IPS-20b (cell line): ENCODE measurements at regions not wholly inside any gene's neighbourhood (a gene's known extent, or its start where the extent isn't known, plus 50 kb on each side); places are given as distances from the start of the nearest gene placed in this dataset.

Source experiments
- H3K27ac ChIP-seq: one replicate; pipeline ENCODE4 v1.5.1; 2013; ENCODE audit warnings: low read length
- H3K27me3 ChIP-seq: 2 replicates; pipeline ENCODE4 v1.6.1; 2013; ENCODE audit warnings: mild to moderate bottlenecking, low read length, inconsistent platforms; ENCODE audit not compliant: insufficient read depth
- H3K36me3 ChIP-seq: 2 replicates; pipeline ENCODE4 v1.6.1; 2013; ENCODE audit warnings: low read depth, mild to moderate bottlenecking, inconsistent platforms, low read length, moderate library complexity; ENCODE audit not compliant: insufficient read depth
- H3K4me1 ChIP-seq: 2 replicates; pipeline ENCODE4 v1.6.1; 2013; ENCODE audit warnings: mild to moderate bottlenecking, control low read depth, inconsistent platforms, low read length, moderate library complexity; ENCODE audit not compliant: insufficient read depth
- H3K4me3 ChIP-seq: 2 replicates; pipeline ENCODE4 v1.5.1; 2013; ENCODE audit warnings: mild to moderate bottlenecking, low read length, inconsistent platforms
- H3K9ac ChIP-seq: 2 replicates; pipeline ENCODE4 v1.6.1; 2013; ENCODE audit warnings: low read depth, mild to moderate bottlenecking, inconsistent platforms, low read length, moderate library complexity
- H3K9me3 ChIP-seq: 2 replicates; pipeline ENCODE4 v1.6.1; 2013; ENCODE audit warnings: mild to moderate bottlenecking, low read depth, low read length, inconsistent platforms; ENCODE audit not compliant: insufficient read depth

GRCh38 chr10:28959850-28960501, 282.7 kb downstream of the BAMBI start:
- Histone ChIP-seq H3K4me1 (no peaks in the 10 kb centered on the region), H3K27me3 (no peaks in the 10 kb centered on the region), H3K36me3 (no peaks in the 10 kb centered on the region), H3K9ac (no peak overlapping the region), H3K4me3 (no peak overlapping the region), H3K27ac (no peak overlapping the region), H3K9me3 (no peaks in the 10 kb centered on the region)

- Histone ChIP-seq H3K9me3 (no peaks in the 10 kb centered on the region), H3K27ac (no peak overlapping the region), H3K27me3 (no peaks in the 10 kb centered on the region), H3K9ac (no peak overlapping the region), H3K4me1 (no peaks in the 10 kb centered on the region), H3K4me3 (no peak overlapping the region), H3K36me3 (no peaks in the 10 kb centered on the region)
Measured at GRCh38 chr10:28962768-28963167, 285.4 kb downstream of the BAMBI start.

- Histone ChIP-seq H3K27ac (no peak overlapping the region), H3K4me1 (no peaks in the 10 kb centered on the region), H3K9me3 (no peaks in the 10 kb centered on the region), H3K36me3 (no peaks in the 10 kb centered on the region), H3K4me3 (no peak overlapping the region), H3K9ac (no peak overlapping the region), H3K27me3 (no peaks in the 10 kb centered on the region)
Measured at GRCh38 chr10:28963539-28964221, 286.4 kb downstream of the BAMBI start.

GRCh38 chr10:28965937-28966336, 288.6 kb downstream of the BAMBI start:
- H3K27me3 ChIP-seq: no peaks in the 10 kb centered on the region
- no peak overlapping the region for H3K27ac ChIP-seq
- H3K4me3 ChIP-seq: no peak overlapping the region
- H3K36me3 ChIP-seq: no peaks in the 10 kb centered on the region
- H3K4me1 ChIP-seq: no peaks in the 10 kb centered on the region
- no peaks in the 10 kb centered on the region for H3K9me3 ChIP-seq
- no peak overlapping the region for H3K9ac ChIP-seq

GRCh38 chr10:28967031-28967430, 289.7 kb downstream of the BAMBI start:
- no peaks in the 10 kb centered on the region for H3K4me1 ChIP-seq
- H3K9me3 ChIP-seq: no peaks in the 10 kb centered on the region
- no peaks in the 10 kb centered on the region for H3K36me3 ChIP-seq
- no peak overlapping the region for H3K4me3 ChIP-seq
- H3K9ac ChIP-seq: no peak overlapping the region
- H3K27me3 ChIP-seq: no peaks in the 10 kb centered on the region
- no peak overlapping the region for H3K27ac ChIP-seq

GRCh38 chr10:28969413-28969812, 292.1 kb downstream of the BAMBI start:
- no peaks in the 10 kb centered on the region for H3K4me1 ChIP-seq
- no peak overlapping the region for H3K4me3 ChIP-seq
- no peaks in the 10 kb centered on the region for H3K27me3 ChIP-seq
- H3K9ac ChIP-seq: no peak overlapping the region
- H3K27ac ChIP-seq: no peak overlapping the region
- no peaks in the 10 kb centered on the region for H3K9me3 ChIP-seq
- H3K36me3 ChIP-seq: no peaks in the 10 kb centered on the region

- Histone ChIP-seq H3K4me1 (no peaks in the 10 kb centered on the region), H3K9me3 (no peaks in the 10 kb centered on the region), H3K9ac (no peak overlapping the region), H3K36me3 (no peaks in the 10 kb centered on the region), H3K27me3 (no peaks in the 10 kb centered on the region), H3K4me3 (no peak overlapping the region), H3K27ac (no peak overlapping the region)
Measured at GRCh38 chr10:28970231-28970630, 292.9 kb downstream of the BAMBI start.

GRCh38 chr10:28971255-28971654, 293.9 kb downstream of the BAMBI start:
- peaks cover 5% of the 10 kb centered on the region for H3K4me1 ChIP-seq
- no peak overlapping the region for H3K9ac ChIP-seq
- H3K36me3 ChIP-seq: no peaks in the 10 kb centered on the region
- no peaks in the 10 kb centered on the region for H3K9me3 ChIP-seq
- H3K27me3 ChIP-seq: no peaks in the 10 kb centered on the region
- H3K4me3 ChIP-seq: no peak overlapping the region
- no peak overlapping the region for H3K27ac ChIP-seq

- Histone ChIP-seq H3K4me1 (peaks cover 5% of the 10 kb centered on the region), H3K4me3 (no peak overlapping the region), H3K36me3 (no peaks in the 10 kb centered on the region), H3K9me3 (no peaks in the 10 kb centered on the region), H3K9ac (no peak overlapping the region), H3K27me3 (no peaks in the 10 kb centered on the region), H3K27ac (no peak overlapping the region)
Measured at GRCh38 chr10:28971764-28972163, 294.4 kb downstream of the BAMBI start.

- H3K9me3 ChIP-seq: no peaks in the 10 kb centered on the region
- no peak overlapping the region for H3K27ac ChIP-seq
- H3K9ac ChIP-seq: no peak overlapping the region
- H3K27me3 ChIP-seq: no peaks in the 10 kb centered on the region
- peaks cover 5% of the 10 kb centered on the region for H3K4me1 ChIP-seq
- no peaks in the 10 kb centered on the region for H3K36me3 ChIP-seq
- H3K4me3 ChIP-seq: no peak overlapping the region
Measured at GRCh38 chr10:28973309-28973972, 296.1 kb downstream of the BAMBI start.

- Histone ChIP-seq H3K9me3 (no peaks in the 10 kb centered on the region), H3K27ac (no peak overlapping the region), H3K27me3 (no peaks in the 10 kb centered on the region), H3K36me3 (no peaks in the 10 kb centered on the region), H3K9ac (no peak overlapping the region), H3K4me3 (no peak overlapping the region), H3K4me1 (peaks cover 5% of the 10 kb centered on the region)
Measured at GRCh38 chr10:28975891-28976531, 298.7 kb downstream of the BAMBI start.
